ENCODE measurements at regions not wholly inside any gene's neighbourhood (a gene's known extent, or its start where the extent isn't known, plus 50 kb on each side); places are given as distances from the start of the nearest gene placed in this dataset.
"Not testable (repeated sequence)": the region's sequence is repeated elsewhere in the genome, so short reads cannot be mapped to it uniquely, and the experiment has no call there.

DNA sequence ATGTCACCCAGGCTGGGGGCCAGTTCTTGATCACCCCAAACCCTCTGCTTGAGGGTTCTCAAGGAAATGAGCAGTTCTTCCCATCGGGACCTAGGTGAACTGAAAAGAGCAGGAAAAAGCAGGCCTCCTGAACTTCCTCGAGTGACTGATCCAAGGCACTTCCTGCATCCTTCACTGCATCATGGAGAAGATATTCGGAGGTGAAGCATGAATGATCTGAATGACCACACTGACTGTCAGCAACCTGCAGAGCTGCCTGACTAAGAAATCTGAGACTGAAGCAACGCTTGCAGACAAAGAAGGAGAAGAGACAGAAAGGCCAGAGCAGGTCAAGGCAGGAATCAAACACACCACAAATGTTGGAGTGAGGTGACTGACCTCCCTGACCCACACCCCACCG, 420.2 kb downstream of the AGTPBP1 start:
- H3K4me1 Mint-ChIP-seq: no peaks in the 10 kb centered on the region
- POLR2A ChIA-PET: no interaction called here
- CTCF ChIA-PET: no interaction called here

DNA sequence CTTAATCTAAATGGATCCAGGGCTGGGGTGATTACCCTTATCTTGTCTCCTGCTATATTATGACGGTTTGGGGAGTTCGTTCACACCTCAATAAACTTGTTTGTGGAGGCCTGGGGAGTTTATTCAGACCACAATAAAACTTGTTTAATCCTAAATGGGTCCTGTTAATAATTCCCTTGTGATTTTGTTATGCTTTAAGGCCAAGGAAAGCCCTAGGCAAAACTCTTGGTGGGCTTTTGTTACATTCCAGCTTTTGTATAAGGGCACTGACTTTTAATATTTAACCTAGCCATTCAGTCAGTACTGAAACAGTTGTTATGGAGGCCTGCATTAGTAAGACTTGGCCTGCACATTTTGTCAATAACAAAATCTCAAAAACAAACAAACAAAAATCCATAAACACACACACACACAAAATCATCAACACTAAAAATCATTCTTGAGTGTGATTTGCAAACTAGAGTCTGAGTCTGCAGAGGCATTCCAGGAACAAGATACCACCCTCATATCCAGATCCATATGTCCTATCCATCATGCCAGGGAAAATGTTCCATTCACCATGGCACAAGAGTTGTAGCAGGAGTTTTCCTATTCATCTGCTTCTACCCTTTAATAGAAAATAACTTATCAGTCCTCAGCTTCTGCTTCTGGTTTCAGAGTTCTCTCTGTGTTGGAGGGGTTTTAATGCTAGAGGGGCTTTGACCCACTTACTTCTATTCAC, 421.7 kb downstream of the AGTPBP1 start:
- ATAC-seq (no peak), DNase-seq (no peak)
- Mint-ChIP-seq H3K9me3 (ENCODE audit: low read depth) (peaks cover 3% of the 10 kb centered on the region), H3K4me1 (no peaks in the 10 kb centered on the region), H3K4me3 (no peak overlapping the region), H3K36me3 (ENCODE audit: low read depth) (no peaks in the 10 kb centered on the region), H3K27me3 (no peaks in the 10 kb centered on the region), H3K27ac (no peak overlapping the region)
- ChIA-PET CTCF (no interaction called here), POLR2A (no interaction called here)
- intact Hi-C loops (cut with DNase I, micrococcal nuclease): no loop called here

More for the DNA sequence above, 420.2 kb downstream of the AGTPBP1 start:
- Mint-ChIP-seq H3K27ac (no peak overlapping the region), H3K27me3 (no peaks in the 10 kb centered on the region), H3K36me3 (ENCODE audit: low read depth) (no peaks in the 10 kb centered on the region), H3K9me3 (ENCODE audit: low read depth) (peaks cover 3% of the 10 kb centered on the region), H3K4me3 (no peak overlapping the region)
- ATAC-seq: no peak
- intact Hi-C loops (cut with DNase I, micrococcal nuclease): no loop called here
- no peak for DNase-seq

- H3K9me3 Mint-ChIP-seq (ENCODE audit: low read depth); intact Hi-C loops (cut with DNase I, micrococcal nuclease); H3K4me1 Mint-ChIP-seq; POLR2A ChIA-PET; DNase-seq; H3K27me3 Mint-ChIP-seq; ATAC-seq; H3K36me3 Mint-ChIP-seq (ENCODE audit: low read depth); H3K4me3 Mint-ChIP-seq; H3K27ac Mint-ChIP-seq: not testable (repeated sequence)
- CTCF ChIA-PET: interaction anchor here (0.6 kb wide), 1 partner anchor 491 kb away, joined by 8 read pairs; no protein-coding TSS in a partner anchor
These were observed 426.2 kb downstream of the AGTPBP1 start for GRCh38 chr9:85315535-85315934.

DNA sequence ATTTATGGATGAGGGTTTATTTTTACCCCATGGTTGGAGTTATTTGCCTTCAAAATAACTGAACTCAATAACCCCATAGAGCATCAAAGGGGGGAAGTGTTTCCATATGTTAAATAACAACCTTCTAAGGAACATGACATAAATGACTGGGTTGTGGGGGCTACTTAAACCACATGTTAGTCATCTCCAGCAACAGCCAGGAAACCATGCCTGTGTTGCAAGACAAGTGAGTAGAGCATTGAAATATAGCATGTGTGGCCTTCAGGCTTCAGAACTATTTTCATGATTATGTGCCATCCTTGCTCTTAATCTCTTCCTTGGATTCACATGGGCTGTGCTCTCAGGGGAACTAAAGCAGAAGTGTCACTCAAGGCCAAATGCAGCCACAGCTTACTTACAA, 431.2 kb downstream of the AGTPBP1 start:
- intact Hi-C loops (cut with DNase I, micrococcal nuclease): no loop called here
- DNase-seq: no peak
- Mint-ChIP-seq H3K9me3 (ENCODE audit: low read depth) (peaks cover 3% of the 10 kb centered on the region), H3K4me3 (no peak overlapping the region), H3K27ac (no peak overlapping the region), H3K27me3 (peaks cover 7% of the 10 kb centered on the region), H3K36me3 (ENCODE audit: low read depth) (no peaks in the 10 kb centered on the region), H3K4me1 (no peaks in the 10 kb centered on the region)
- ATAC-seq: no peak
- CTCF ChIA-PET: interaction anchor here (0.5 kb wide), 1 partner anchor 108 kb away, joined by 3 read pairs; no protein-coding TSS in a partner anchor
- POLR2A ChIA-PET: no interaction called here

DNA sequence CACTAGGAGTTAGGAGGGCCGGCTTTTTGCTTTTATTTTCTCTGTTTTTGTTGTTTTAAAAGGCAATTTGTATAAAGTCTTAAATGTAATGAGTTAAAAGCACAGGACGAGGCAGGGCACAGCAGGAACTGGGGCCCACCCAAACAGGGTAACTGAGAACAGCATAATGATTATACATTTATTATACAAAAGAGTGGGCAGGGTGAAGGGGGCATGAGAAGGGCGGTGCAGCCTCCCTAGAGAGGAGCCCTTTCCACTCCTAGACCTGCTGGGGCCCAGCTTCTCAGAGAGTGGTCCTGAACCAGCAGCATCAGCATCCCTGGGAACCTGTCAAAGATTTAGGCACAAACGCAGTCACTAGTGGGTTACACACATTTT, 438.0 kb downstream of the AGTPBP1 start:
- DNase-seq (no peak), ATAC-seq (no peak)
- intact Hi-C loops (cut with DNase I, micrococcal nuclease): no loop called here
- Mint-ChIP-seq H3K27me3 (peaks cover 4% of the 10 kb centered on the region), H3K4me1 (no peaks in the 10 kb centered on the region), H3K4me3 (no peak overlapping the region), H3K36me3 (ENCODE audit: low read depth) (no peaks in the 10 kb centered on the region), H3K27ac (no peak overlapping the region), H3K9me3 (ENCODE audit: low read depth) (no peaks in the 10 kb centered on the region)
- ChIA-PET CTCF (no interaction called here), POLR2A (no interaction called here)

- ChIA-PET POLR2A (no interaction called here), CTCF (no interaction called here)
- ATAC-seq: no peak
- DNase-seq: no peak
- no peaks in the 10 kb centered on the region for H3K36me3 Mint-ChIP-seq (ENCODE audit: low read depth)
- peaks cover 4% of the 10 kb centered on the region for H3K27me3 Mint-ChIP-seq
- H3K4me1 Mint-ChIP-seq: no peaks in the 10 kb centered on the region
- H3K9me3 Mint-ChIP-seq (ENCODE audit: low read depth): no peaks in the 10 kb centered on the region
- intact Hi-C loops (cut with DNase I, micrococcal nuclease): no loop called here
- H3K4me3 Mint-ChIP-seq: no peak overlapping the region
- H3K27ac Mint-ChIP-seq: no peak overlapping the region
These were observed 438.6 kb downstream of the AGTPBP1 start for GRCh38 chr9:85302938-85303756.

DNA sequence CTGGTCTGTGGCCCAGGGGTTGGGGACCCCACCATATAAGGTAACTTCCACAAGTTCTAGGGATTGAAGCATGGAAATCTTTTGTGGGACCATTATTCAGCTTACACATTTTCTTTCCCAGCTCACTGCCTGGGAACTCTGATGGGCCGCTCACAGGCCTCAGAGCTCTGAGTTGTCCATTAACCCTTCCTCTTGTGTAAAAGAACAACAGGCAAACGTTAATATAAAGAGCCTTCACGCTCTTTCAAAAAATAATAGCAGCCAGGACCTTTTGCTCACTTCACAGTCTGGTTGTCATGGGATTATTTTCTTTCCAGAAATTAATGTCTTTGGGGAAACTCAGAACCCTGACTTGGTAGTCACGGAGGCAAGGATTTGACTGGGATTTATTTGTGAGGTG, 443.3 kb downstream of the AGTPBP1 start:
- no peak for DNase-seq
- POLR2A ChIA-PET: interaction anchor here (0.5 kb wide), 1 partner anchor 79 kb away, joined by 3 read pairs; no protein-coding TSS in a partner anchor
- H3K4me1 Mint-ChIP-seq: no peaks in the 10 kb centered on the region
- ATAC-seq: no peak
- peaks cover 7% of the 10 kb centered on the region for H3K27me3 Mint-ChIP-seq
- no peak overlapping the region for H3K4me3 Mint-ChIP-seq
- intact Hi-C loops (cut with DNase I, micrococcal nuclease): no loop called here
- H3K27ac Mint-ChIP-seq: no peak overlapping the region
- no peaks in the 10 kb centered on the region for H3K9me3 Mint-ChIP-seq (ENCODE audit: low read depth)
- CTCF ChIA-PET: no interaction called here
- no peaks in the 10 kb centered on the region for H3K36me3 Mint-ChIP-seq (ENCODE audit: low read depth)

- DNase-seq; CTCF ChIA-PET; ATAC-seq; intact Hi-C loops (cut with DNase I, micrococcal nuclease); H3K36me3 Mint-ChIP-seq (ENCODE audit: low read depth); H3K4me3 Mint-ChIP-seq; H3K9me3 Mint-ChIP-seq (ENCODE audit: low read depth); POLR2A ChIA-PET; H3K27ac Mint-ChIP-seq: not testable (repeated sequence)
- Mint-ChIP-seq H3K27me3 (peaks cover 21% of the 10 kb centered on the region), H3K4me1 (peaks cover 10% of the 10 kb centered on the region)
These were observed 446.5 kb downstream of the AGTPBP1 start for GRCh38 chr9:85295244-85295643.

DNA sequence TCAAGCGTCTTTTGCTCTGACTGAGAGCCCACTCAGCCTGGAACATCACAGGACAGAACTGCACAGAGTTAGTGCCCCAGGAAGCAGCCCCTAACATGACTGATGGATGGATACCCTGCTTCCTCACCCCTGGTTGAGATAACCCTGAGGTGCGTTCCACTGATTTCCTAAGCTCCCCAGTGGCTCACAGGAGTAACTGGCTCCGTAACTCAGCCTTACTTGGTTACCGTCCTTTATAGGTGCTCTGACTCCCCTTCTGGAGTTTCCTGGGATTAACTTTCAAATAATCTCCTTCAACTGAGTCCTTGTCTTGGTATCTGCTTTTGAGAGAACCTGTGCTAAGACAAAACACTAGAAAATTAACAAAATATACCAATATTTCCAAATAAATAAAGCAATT, 449.5 kb downstream of the AGTPBP1 start:
- Mint-ChIP-seq H3K4me3 (no peak overlapping the region), H3K27me3 (peaks cover 24% of the 10 kb centered on the region), H3K9me3 (ENCODE audit: low read depth) (no peaks in the 10 kb centered on the region), H3K4me1 (peaks cover 16% of the 10 kb centered on the region), H3K27ac (no peak overlapping the region), H3K36me3 (ENCODE audit: low read depth) (no peaks in the 10 kb centered on the region)
- CTCF ChIA-PET: no interaction called here
- ATAC-seq: no peak
- POLR2A ChIA-PET: no interaction called here
- no peak for DNase-seq
- intact Hi-C loops (cut with DNase I, micrococcal nuclease): no loop called here

GRCh38 chr9:85291266-85291665, 450.5 kb downstream of the AGTPBP1 start:
- no peak for ATAC-seq
- no peaks in the 10 kb centered on the region for H3K36me3 Mint-ChIP-seq (ENCODE audit: low read depth)
- intact Hi-C loops (cut with DNase I, micrococcal nuclease): no loop called here
- CTCF ChIA-PET: no interaction called here
- H3K4me1 Mint-ChIP-seq: peaks cover 16% of the 10 kb centered on the region
- H3K27me3 Mint-ChIP-seq: peaks cover 24% of the 10 kb centered on the region
- no peak for DNase-seq
- H3K9me3 Mint-ChIP-seq (ENCODE audit: low read depth): no peaks in the 10 kb centered on the region
- POLR2A ChIA-PET: no interaction called here
- no peak overlapping the region for H3K4me3 Mint-ChIP-seq
- no peak overlapping the region for H3K27ac Mint-ChIP-seq

DNA sequence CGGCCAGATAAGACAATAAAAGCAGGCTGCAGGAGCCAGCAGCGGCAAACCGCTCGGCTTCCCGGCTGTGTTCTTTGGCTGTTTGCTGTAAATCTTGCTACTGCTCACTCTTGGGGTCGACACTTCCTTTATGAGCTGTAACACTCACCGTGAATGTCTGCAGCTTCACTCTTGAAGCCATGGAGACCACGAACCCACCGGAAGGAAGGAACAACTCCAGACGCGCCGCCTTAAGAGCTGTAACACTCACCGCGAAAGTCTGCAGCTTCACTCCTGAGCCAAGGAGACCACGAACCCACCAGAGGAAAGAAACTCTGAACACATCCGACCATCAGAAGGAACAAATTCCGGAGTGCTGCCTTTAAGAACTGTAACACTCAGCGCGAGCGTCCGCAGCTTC, 451.7 kb downstream of the AGTPBP1 start:
- ChIA-PET CTCF (no interaction called here), POLR2A (no interaction called here)
- H3K27ac Mint-ChIP-seq: no peak overlapping the region
- H3K9me3 Mint-ChIP-seq (ENCODE audit: low read depth): no peaks in the 10 kb centered on the region
- peaks cover 26% of the 10 kb centered on the region for H3K27me3 Mint-ChIP-seq
- ATAC-seq (no peak), DNase-seq (peak; percentile 34)
- peaks cover 16% of the 10 kb centered on the region for H3K4me1 Mint-ChIP-seq
- H3K4me3 Mint-ChIP-seq: peak overlapping the region; percentile 42
- H3K36me3 Mint-ChIP-seq (ENCODE audit: low read depth): no peaks in the 10 kb centered on the region
- intact Hi-C loops (cut with DNase I, micrococcal nuclease): no loop called here

DNA sequence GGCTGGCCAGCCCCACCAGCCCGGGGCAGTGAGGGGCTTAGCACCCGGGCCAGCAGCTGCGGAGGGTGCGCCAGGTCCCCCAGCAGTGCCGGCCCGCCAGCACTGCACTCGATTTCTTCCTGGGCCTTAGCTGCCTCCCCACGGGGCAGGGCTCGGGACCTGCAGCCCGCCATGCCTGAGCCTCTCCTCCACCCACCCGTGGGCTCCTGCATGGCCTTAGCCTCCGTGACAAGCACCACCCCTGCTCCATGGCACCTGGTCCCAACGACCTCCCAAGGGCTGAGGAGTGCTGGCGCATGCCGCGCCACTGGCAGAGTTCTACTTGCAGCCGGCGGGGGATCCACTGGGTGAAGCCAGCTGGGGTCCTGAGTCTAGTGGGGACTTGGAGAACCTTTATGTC, 452.6 kb downstream of the AGTPBP1 start:
- peaks cover 16% of the 10 kb centered on the region for H3K4me1 Mint-ChIP-seq
- H3K36me3 Mint-ChIP-seq (ENCODE audit: low read depth): no peaks in the 10 kb centered on the region
- peaks cover 24% of the 10 kb centered on the region for H3K27me3 Mint-ChIP-seq
- ChIA-PET CTCF (no interaction called here), POLR2A (no interaction called here)
- intact Hi-C loops (cut with DNase I, micrococcal nuclease): no loop called here
- DNase-seq (no peak), ATAC-seq (no peak)
- no peak overlapping the region for H3K27ac Mint-ChIP-seq
- H3K9me3 Mint-ChIP-seq (ENCODE audit: low read depth): no peaks in the 10 kb centered on the region
- no peak overlapping the region for H3K4me3 Mint-ChIP-seq

Measured in activated CD4-positive, alpha-beta T cell treated with anti-CD3 and anti-CD28 coated beads for 36 hours (primary cell).